Daoy (cell line): ENCODE measurements at regions not wholly inside any gene's neighbourhood (a gene's known extent, or its start where the extent isn't known, plus 50 kb on each side); places are given as distances from the start of the nearest gene placed in this dataset.
A peak's percentile ranks its signal among the peaks of the same experiment; 100 is the strongest.

Experiments used
- DNase-seq: peaks from one replicate; pipeline ENCODE4 v3.0.0-alpha.2; 2015; ENCODE audit warnings: low read depth

GRCh38 chr6:43849844-43850243 lies 79.8 kb downstream of the VEGFA start:
- no peak for DNase-seq

- DNase-seq: no peak
These were observed 78.8 kb downstream of the VEGFA start for GRCh38 chr6:43848671-43849391.

- DNase-seq: no peak
These were observed 78.0 kb downstream of the VEGFA start for GRCh38 chr6:43847741-43848630.

GRCh38 chr6:43846556-43846955 lies 76.5 kb downstream of the VEGFA start:
- peak; percentile 48 for DNase-seq

GRCh38 chr6:43845646-43846045 lies 75.6 kb downstream of the VEGFA start:
- no peak for DNase-seq

GRCh38 chr6:43843669-43844171 lies 73.7 kb downstream of the VEGFA start:
- DNase-seq: no peak

- no peak for DNase-seq
These were observed 73.2 kb downstream of the VEGFA start for GRCh38 chr6:43843097-43843645.

- peak; percentile 54 for DNase-seq
These were observed 72.3 kb downstream of the VEGFA start for GRCh38 chr6:43842231-43842794.

- no peak for DNase-seq
These were observed 70.6 kb downstream of the VEGFA start for GRCh38 chr6:43840490-43841218.

- DNase-seq: peak; percentile 35
These were observed 68.4 kb downstream of the VEGFA start for GRCh38 chr6:43838276-43839036.

GRCh38 chr6:43837507-43837906 lies 67.5 kb downstream of the VEGFA start:
- DNase-seq: no peak

- DNase-seq: no peak
These were observed 66.7 kb downstream of the VEGFA start for GRCh38 chr6:43836507-43837240.
